ENCODE measurements at regions not wholly inside any gene's neighbourhood (a gene's known extent, or its start where the extent isn't known, plus 50 kb on each side); places are given as distances from the start of the nearest gene placed in this dataset.
A peak's percentile ranks its signal among the peaks of the same experiment; 100 is the strongest.

DNA sequence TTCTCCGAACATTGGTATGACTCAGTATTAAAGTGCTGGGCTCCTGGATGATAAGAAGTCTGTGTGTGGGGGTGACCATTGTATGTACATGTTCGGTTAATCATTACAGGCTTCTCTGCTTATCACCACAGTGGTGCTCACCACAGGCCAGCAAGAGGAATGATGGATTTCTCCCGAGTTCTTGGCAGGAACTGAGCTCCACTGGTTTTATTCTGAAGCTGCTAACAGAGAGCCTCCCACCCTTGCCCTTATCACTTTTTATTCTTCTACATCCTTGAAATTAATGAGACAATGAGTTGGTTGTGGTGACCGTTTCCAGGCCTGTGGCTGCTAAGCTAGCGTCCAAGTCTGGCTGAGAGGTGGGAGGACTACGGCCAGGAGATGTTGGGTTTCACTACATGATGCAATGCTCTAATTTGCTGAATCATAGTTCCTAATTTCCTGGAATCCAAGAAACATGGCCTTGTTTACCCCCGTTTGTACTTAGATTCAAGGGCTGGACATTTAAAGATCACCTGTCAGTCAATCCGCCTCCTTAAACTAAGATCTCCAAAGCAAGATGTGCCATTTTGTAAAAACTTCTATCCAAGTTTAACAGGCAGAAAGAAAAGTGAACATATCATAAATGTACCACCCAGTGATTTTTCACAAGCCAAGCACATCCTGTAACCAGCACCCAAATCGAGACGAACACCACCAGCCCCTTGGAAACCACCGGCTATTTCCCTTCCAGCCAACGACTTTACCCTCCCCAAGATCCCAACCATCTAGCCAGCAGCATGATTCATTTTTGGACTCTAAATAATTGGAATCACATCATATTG, 172.5 kb downstream of the FOXA2 start (continued):
- TF ChIP-seq CBFA2T2 (conservative IDR thresholded peaks at IDR 0.05): peak; percentile 81
- TF ChIP-seq ZNF140 (CRISPR knock-in tag; IDR thresholded peaks at IDR 0.05): no peak
- TF ChIP-seq ZNF184 (CRISPR knock-in tag; IDR thresholded peaks at IDR 0.05): no peak
- peak; percentile 83 for TF ChIP-seq EHMT2 (IDR thresholded peaks at IDR 0.05)
- no peak for TF ChIP-seq ZFP30 (CRISPR knock-in tag; IDR thresholded peaks at IDR 0.05; ENCODE audit: borderline replicate concordance)
- no peak for TF ChIP-seq PHF20 (IDR thresholded peaks at IDR 0.05; ENCODE audit: partially characterized antibody)
- no peak for TF ChIP-seq ZNF778 (CRISPR knock-in tag; IDR thresholded peaks at IDR 0.05)
- TF ChIP-seq FOXJ3 (CRISPR knock-in tag; IDR thresholded peaks at IDR 0.05): peak; percentile 85
- no peak for TF ChIP-seq ELF2 (CRISPR knock-in tag; IDR thresholded peaks at IDR 0.05)
- TF ChIP-seq NCOA2 (IDR thresholded peaks at IDR 0.05; ENCODE audit: partially characterized antibody in 2 of 2): peak in 1 of 2 experiments; percentile 61
- no peak for TF ChIP-seq MCM7 (IDR thresholded peaks at IDR 0.05)
- TF ChIP-seq CREBBP (IDR thresholded peaks at IDR 0.05; ENCODE audit: low read depth, low read length): no peak
- TF ChIP-seq CHD2 (IDR thresholded peaks at IDR 0.05; ENCODE audit: low read depth, low read length): no peak
- no peak for TF ChIP-seq HSF4 (CRISPR knock-in tag; IDR thresholded peaks at IDR 0.05; ENCODE audit: borderline replicate concordance)
- no peak for TF ChIP-seq KLF10 (CRISPR knock-in tag; IDR thresholded peaks at IDR 0.05)
- peak; percentile 56 for TF ChIP-seq SMAD4 (CRISPR knock-in tag; conservative IDR thresholded peaks at IDR 0.05)
- 0 out of 2 replicates have a peak, but pooled peaks have one; percentile 29 for TF ChIP-seq ZKSCAN8 (CRISPR knock-in tag; IDR thresholded peaks at IDR 0.05)
- TF ChIP-seq BRD9 (IDR thresholded peaks at IDR 0.05; ENCODE audit: low read depth, partially characterized antibody): peak; percentile 73
- TF ChIP-seq ILF3 (IDR thresholded peaks at IDR 0.05; ENCODE audit: borderline replicate concordance): no peak
- TF ChIP-seq ZNF551 (CRISPR knock-in tag; IDR thresholded peaks at IDR 0.05): no peak
- TF ChIP-seq YBX1 (IDR thresholded peaks at IDR 0.05): no peak
- TF ChIP-seq TOE1 (IDR thresholded peaks at IDR 0.05; ENCODE audit: borderline replicate concordance): no peak
- TF ChIP-seq TOE1 (CRISPR knock-in tag; IDR thresholded peaks at IDR 0.05; ENCODE audit: borderline replicate concordance, low read depth): no peak
- no peak for TF ChIP-seq JUNB (CRISPR knock-in tag; conservative IDR thresholded peaks at IDR 0.05)
- no peak for TF ChIP-seq ZNF717 (CRISPR knock-in tag; IDR thresholded peaks at IDR 0.05)
- peak; percentile 57; the same call in 1 of the 2 replicates for TF ChIP-seq ESRRA (IDR thresholded peaks at IDR 0.05; ENCODE audit: borderline replicate concordance, low read depth)
- TF ChIP-seq FUS (optimal IDR thresholded peaks at IDR 0.05; ENCODE audit: low read depth, low read length): no peak
- no peak for TF ChIP-seq ZBTB17 (CRISPR knock-in tag; IDR thresholded peaks at IDR 0.05)
- peak; percentile 86 for TF ChIP-seq SMARCA4 (IDR thresholded peaks at IDR 0.05)
- TF ChIP-seq, protein P1, sequence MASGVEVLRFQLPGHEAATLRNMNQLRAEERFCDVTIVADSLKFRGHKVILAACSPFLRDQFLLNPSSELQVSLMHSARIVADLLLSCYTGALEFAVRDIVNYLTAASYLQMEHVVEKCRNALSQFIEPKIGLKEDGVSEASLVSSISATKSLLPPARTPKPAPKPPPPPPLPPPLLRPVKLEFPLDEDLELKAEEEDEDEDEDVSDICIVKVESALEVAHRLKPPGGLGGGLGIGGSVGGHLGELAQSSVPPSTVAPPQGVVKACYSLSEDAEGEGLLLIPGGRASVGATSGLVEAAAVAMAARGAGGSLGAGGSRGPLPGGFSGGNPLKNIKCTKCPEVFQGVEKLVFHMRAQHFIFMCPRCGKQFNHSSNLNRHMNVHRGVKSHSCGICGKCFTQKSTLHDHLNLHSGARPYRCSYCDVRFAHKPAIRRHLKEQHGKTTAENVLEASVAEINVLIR (CRISPR knock-in tag; IDR thresholded peaks at IDR 0.05): no peak

Measured in K562 (cell line).